GM10248 (cell line): ENCODE measurements at regions not wholly inside any gene's neighbourhood (a gene's known extent, or its start where the extent isn't known, plus 50 kb on each side); places are given as distances from the start of the nearest gene placed in this dataset.

Experiments
- CTCF ChIA-PET: fragments of 300-600 bp; sonication (Branson Sonifier 250); formaldehyde crosslinking; extraction: SDS; loops from one replicate; lab custom pipeline; 2021; ENCODE audit warnings: antibody characterized with exemption; lab: Yijun Ruan, JAX
- POLR2A ChIA-PET: fragments of 350-650 bp; sonication (Branson Sonifier 250); formaldehyde crosslinking; extraction: SDS; loops from one replicate; lab custom pipeline; 2020; ENCODE audit warnings: antibody characterized with exemption; lab: Yijun Ruan, JAX
- DNase-seq: peaks from one replicate; pipeline ENCODE4 v3.0.0; 2012; ENCODE audit errors: extremely low spot score
- TF ChIP-seq, protein P1 (sequence below): IDR thresholded peaks from 2 replicates; pipeline ENCODE4 v1.5.1; 2012; ENCODE audit warnings: mild to moderate bottlenecking, low read depth; ENCODE audit errors: extremely low read depth, missing control alignments, control extremely low read depth

- ChIA-PET CTCF (interaction anchor here (1.5 to 2.1 kb wide), 2 partner anchors 8 to 11 kb away, joined by 4 to 5 read pairs; no protein-coding TSS in a partner anchor), POLR2A (no interaction called here)
Measured at GRCh38 chr6:14950970-14951276, 294.9 kb upstream of the JARID2 start.

GRCh38 chr6:14951704-14952103 lies 294.2 kb upstream of the JARID2 start:
- POLR2A ChIA-PET, result interaction anchor here (0.6 kb wide), 1 partner anchor 1466 kb away, joined by 3 read pairs; no protein-coding TSS in a partner anchor

More at GRCh38 chr6:14950970-14951276, 294.9 kb upstream of the JARID2 start:
- TF ChIP-seq, protein P1, sequence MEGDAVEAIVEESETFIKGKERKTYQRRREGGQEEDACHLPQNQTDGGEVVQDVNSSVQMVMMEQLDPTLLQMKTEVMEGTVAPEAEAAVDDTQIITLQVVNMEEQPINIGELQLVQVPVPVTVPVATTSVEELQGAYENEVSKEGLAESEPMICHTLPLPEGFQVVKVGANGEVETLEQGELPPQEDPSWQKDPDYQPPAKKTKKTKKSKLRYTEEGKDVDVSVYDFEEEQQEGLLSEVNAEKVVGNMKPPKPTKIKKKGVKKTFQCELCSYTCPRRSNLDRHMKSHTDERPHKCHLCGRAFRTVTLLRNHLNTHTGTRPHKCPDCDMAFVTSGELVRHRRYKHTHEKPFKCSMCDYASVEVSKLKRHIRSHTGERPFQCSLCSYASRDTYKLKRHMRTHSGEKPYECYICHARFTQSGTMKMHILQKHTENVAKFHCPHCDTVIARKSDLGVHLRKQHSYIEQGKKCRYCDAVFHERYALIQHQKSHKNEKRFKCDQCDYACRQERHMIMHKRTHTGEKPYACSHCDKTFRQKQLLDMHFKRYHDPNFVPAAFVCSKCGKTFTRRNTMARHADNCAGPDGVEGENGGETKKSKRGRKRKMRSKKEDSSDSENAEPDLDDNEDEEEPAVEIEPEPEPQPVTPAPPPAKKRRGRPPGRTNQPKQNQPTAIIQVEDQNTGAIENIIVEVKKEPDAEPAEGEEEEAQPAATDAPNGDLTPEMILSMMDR, result no peak
- no peak for DNase-seq

GRCh38 chr6:14953836-14954235 lies 292.0 kb upstream of the JARID2 start:
- TF ChIP-seq, protein P1, result no peak
- ChIA-PET CTCF (no interaction called here), POLR2A (no interaction called here)
- DNase-seq, result no peak

More at GRCh38 chr6:14951704-14952103, 294.2 kb upstream of the JARID2 start:
- no peak for DNase-seq
- CTCF ChIA-PET, result interaction anchor here (0.7 to 2.1 kb wide), 3 partner anchors 9 to 15 kb away, joined by 3 to 5 read pairs (median 4); no protein-coding TSS in a partner anchor
- TF ChIP-seq, protein P1, result no peak

- CTCF ChIA-PET, result no interaction called here
Measured at GRCh38 chr6:14957355-14958059, 288.4 kb upstream of the JARID2 start.

DNA sequence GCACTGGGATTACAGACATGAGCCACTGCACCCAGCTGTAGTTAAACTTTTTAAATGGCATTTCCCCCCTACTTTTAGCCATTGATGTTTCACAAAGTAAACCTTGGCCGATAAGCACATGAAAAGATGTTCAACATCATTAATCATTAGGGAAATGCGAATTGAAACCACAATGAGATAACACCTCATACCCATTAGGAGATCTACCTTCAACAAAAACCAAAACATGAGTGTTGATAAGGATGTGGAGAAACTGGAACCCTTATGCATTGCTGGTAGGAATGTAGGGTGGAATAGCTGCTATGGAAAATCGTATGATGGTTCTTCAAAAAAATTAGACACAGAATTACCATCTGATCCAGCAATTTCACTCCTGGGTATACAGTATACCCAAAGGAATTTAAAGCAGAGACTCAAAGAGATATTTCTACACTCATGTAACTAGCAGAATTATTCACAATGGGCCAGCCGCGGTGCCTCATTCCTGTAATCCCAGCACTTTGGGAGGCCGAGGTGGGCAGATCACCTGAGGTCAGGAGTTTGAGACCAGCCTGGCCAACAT lies 286.5 kb upstream of the JARID2 start:
- ChIA-PET CTCF (interaction anchor here (1.6 kb wide), 1 partner anchor 10 kb away, joined by 3 read pairs; no protein-coding TSS in a partner anchor), POLR2A (no interaction called here)
- TF ChIP-seq, protein P1, result no peak
- DNase-seq, result no peak

More at GRCh38 chr6:14957355-14958059, 288.4 kb upstream of the JARID2 start:
- peak; percentile 28 for DNase-seq
- POLR2A ChIA-PET, result no interaction called here
- TF ChIP-seq, protein P1, result no peak

- TF ChIP-seq, protein P1, result no peak
- ChIA-PET POLR2A (no interaction called here), CTCF (no interaction called here)
- DNase-seq, result no peak
Measured at GRCh38 chr6:14964556-14965270, 281.2 kb upstream of the JARID2 start.
